Activated CD4-positive, alpha-beta T cell treated with anti-CD3 and anti-CD28 coated beads, Interleukin-2, amount 10 ng/mL, durations not matched to agents 7 days and 5 days (primary cell): ENCODE measurements at regions not wholly inside any gene's neighbourhood (a gene's known extent, or its start where the extent isn't known, plus 50 kb on each side); places are given as distances from the start of the nearest gene placed in this dataset.
"Not testable (repeated sequence)": the region's sequence is repeated elsewhere in the genome, so short reads cannot be mapped to it uniquely, and the experiment has no call there.

Experiments
- CTCF ChIA-PET: fragments of 350-600 bp; sonication (Branson Sonifier 250); formaldehyde crosslinking; loops from one replicate; lab custom pipeline; 2021; ENCODE audit warnings: antibody characterized with exemption; lab: Charles Lee
- POLR2A ChIA-PET: fragments of 350-600 bp; sonication (Branson Sonifier 250); formaldehyde crosslinking; loops from one replicate; lab custom pipeline; 2021; ENCODE audit warnings: antibody characterized with exemption; lab: Charles Lee
- DNase-seq: peaks from one replicate; pipeline ENCODE4 v3.0.0-alpha.2; 2020
- H3K27ac Mint-ChIP-seq: one replicate; pipeline ENCODE4 v1.8.0; 2021; ENCODE audit warnings: mild to moderate bottlenecking, moderate library complexity, mixed read lengths
- H3K27me3 Mint-ChIP-seq: one replicate; pipeline ENCODE4 v1.8.0; 2021; ENCODE audit warnings: mixed read lengths
- H3K36me3 Mint-ChIP-seq: one replicate; pipeline ENCODE4 v1.8.0; 2021; ENCODE audit warnings: low read depth, mixed read lengths
- H3K4me1 Mint-ChIP-seq: one replicate; pipeline ENCODE4 v1.8.0; 2021; ENCODE audit warnings: mixed read lengths
- H3K4me3 Mint-ChIP-seq: one replicate; pipeline ENCODE4 v1.8.0; 2021; ENCODE audit warnings: mild to moderate bottlenecking, moderate library complexity, mixed read lengths
- H3K9me3 Mint-ChIP-seq: one replicate; pipeline ENCODE4 v1.8.0; 2021; ENCODE audit warnings: mixed read lengths

- Mint-ChIP-seq H3K36me3 (no peaks in the 10 kb centered on the region), H3K4me1 (no peaks in the 10 kb centered on the region), H3K27me3 (no peaks in the 10 kb centered on the region)
Observed at GRCh38 chr5:29229461-29229860, 1964.0 kb upstream of the CDH6 start.

GRCh38 chr5:29218138-29218537 is 1975.3 kb upstream of the CDH6 start:
- peaks cover 3% of the 10 kb centered on the region for H3K9me3 Mint-ChIP-seq
- ChIA-PET CTCF (no interaction called here), POLR2A (no interaction called here)
- no peak for DNase-seq
- no peaks in the 10 kb centered on the region for H3K4me1 Mint-ChIP-seq
- H3K27me3 Mint-ChIP-seq: no peaks in the 10 kb centered on the region
- H3K36me3 Mint-ChIP-seq: no peaks in the 10 kb centered on the region
- no peak overlapping the region for H3K27ac Mint-ChIP-seq
- no peak overlapping the region for H3K4me3 Mint-ChIP-seq

More at GRCh38 chr5:29229461-29229860, 1964.0 kb upstream of the CDH6 start:
- DNase-seq: no peak
- Mint-ChIP-seq H3K4me3 (no peak overlapping the region), H3K27ac (no peak overlapping the region), H3K9me3 (peaks cover 4% of the 10 kb centered on the region)
- CTCF ChIA-PET: no interaction called here
- POLR2A ChIA-PET: no interaction called here

DNA sequence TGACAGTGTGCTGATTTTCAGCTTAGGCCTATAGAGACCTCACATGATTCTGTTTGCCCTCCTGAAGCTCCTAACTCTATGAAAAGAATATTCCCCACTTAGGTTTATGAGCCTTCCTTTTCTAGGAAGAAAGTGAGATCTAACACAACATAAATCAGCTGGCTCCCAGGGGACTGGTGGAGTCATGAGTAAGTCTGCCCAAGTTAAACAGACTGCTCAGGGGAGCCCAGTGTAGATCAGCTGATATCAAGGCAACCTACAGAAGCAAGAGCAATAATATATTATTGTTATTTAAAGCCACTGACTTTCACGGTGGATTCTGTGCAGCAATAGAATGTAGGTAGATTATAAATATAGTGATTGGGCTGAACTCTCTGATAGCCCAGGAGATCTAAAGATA is 1978.6 kb upstream of the CDH6 start:
- peaks cover 12% of the 10 kb centered on the region for H3K9me3 Mint-ChIP-seq
- no peaks in the 10 kb centered on the region for H3K4me1 Mint-ChIP-seq
- H3K4me3 Mint-ChIP-seq: no peak overlapping the region
- no peak for DNase-seq
- CTCF ChIA-PET: no interaction called here
- POLR2A ChIA-PET: no interaction called here
- no peak overlapping the region for H3K27ac Mint-ChIP-seq
- no peaks in the 10 kb centered on the region for H3K27me3 Mint-ChIP-seq
- no peaks in the 10 kb centered on the region for H3K36me3 Mint-ChIP-seq

DNA sequence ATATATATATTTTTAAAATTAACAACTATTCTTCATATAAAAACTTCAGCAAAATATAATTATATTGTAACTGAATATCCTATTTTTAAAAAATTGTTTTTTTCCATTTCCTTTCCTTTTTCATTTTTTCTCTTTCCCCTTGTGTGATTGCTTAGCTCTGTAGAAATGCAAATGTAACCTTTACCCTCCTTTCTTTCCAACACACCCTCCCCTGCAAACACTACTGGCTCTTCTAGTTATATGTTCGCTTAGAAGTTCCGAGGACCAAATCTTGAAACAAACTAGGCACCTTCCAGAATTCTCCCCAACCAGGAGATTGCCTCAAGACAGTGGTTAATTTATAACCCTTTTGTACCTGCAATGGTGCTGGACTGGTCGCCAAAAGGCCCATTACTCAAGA is 1980.0 kb upstream of the CDH6 start:
- H3K27ac Mint-ChIP-seq: no peak overlapping the region
- no peaks in the 10 kb centered on the region for H3K36me3 Mint-ChIP-seq
- H3K4me1 Mint-ChIP-seq: no peaks in the 10 kb centered on the region
- H3K4me3 Mint-ChIP-seq: no peak overlapping the region
- ChIA-PET CTCF (no interaction called here), POLR2A (no interaction called here)
- peaks cover 12% of the 10 kb centered on the region for H3K9me3 Mint-ChIP-seq
- no peak for DNase-seq
- H3K27me3 Mint-ChIP-seq: no peaks in the 10 kb centered on the region

DNA sequence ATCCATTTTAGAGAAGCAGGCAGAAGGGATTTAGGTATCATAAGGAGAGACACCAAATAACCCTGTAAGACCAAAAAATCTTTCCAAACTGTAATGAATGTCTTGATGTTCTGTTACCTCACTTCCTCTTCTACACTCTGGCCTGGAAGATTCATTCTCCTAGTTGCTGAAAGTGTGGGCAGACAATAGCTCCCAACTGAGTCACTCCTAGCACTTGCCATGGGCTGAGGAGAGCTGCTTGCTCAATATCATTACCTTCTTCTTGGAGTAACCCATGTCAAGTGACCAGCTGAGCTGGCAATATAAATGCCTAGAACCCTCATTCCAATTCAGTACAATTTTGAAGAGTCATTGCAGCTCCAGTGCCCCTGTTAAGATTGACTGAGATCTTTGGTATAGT is 1985.5 kb upstream of the CDH6 start:
- no peak overlapping the region for H3K27ac Mint-ChIP-seq
- H3K4me1 Mint-ChIP-seq: no peaks in the 10 kb centered on the region
- H3K9me3 Mint-ChIP-seq: peaks cover 8% of the 10 kb centered on the region
- H3K4me3 Mint-ChIP-seq: no peak overlapping the region
- no peaks in the 10 kb centered on the region for H3K36me3 Mint-ChIP-seq
- DNase-seq: no peak
- H3K27me3 Mint-ChIP-seq: no peaks in the 10 kb centered on the region
- ChIA-PET CTCF (no interaction called here), POLR2A (no interaction called here)

DNA sequence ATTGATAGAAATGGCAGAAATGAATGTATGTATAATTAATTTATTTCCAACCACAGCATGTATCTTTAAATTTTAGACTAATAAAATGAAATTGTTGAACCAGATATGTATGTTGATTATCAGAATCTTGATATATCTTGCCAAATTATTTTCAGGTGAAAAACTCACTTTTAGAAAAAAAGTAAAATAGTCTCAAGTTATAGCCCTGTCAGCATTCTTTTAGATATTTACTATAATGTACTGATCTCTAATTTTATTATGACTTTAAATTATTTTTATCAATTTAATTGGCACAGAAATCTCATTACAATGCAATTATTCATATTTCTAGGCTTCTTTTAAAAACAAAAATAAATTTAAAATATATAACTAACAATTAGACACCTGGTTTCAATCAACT is 1990.4 kb upstream of the CDH6 start:
- ChIA-PET POLR2A (no interaction called here), CTCF (no interaction called here)
- no peaks in the 10 kb centered on the region for H3K27me3 Mint-ChIP-seq
- H3K4me3 Mint-ChIP-seq: no peak overlapping the region
- H3K4me1 Mint-ChIP-seq: no peaks in the 10 kb centered on the region
- DNase-seq: no peak
- H3K27ac Mint-ChIP-seq: no peak overlapping the region
- H3K36me3 Mint-ChIP-seq: no peaks in the 10 kb centered on the region
- H3K9me3 Mint-ChIP-seq: peaks cover 2% of the 10 kb centered on the region

DNA sequence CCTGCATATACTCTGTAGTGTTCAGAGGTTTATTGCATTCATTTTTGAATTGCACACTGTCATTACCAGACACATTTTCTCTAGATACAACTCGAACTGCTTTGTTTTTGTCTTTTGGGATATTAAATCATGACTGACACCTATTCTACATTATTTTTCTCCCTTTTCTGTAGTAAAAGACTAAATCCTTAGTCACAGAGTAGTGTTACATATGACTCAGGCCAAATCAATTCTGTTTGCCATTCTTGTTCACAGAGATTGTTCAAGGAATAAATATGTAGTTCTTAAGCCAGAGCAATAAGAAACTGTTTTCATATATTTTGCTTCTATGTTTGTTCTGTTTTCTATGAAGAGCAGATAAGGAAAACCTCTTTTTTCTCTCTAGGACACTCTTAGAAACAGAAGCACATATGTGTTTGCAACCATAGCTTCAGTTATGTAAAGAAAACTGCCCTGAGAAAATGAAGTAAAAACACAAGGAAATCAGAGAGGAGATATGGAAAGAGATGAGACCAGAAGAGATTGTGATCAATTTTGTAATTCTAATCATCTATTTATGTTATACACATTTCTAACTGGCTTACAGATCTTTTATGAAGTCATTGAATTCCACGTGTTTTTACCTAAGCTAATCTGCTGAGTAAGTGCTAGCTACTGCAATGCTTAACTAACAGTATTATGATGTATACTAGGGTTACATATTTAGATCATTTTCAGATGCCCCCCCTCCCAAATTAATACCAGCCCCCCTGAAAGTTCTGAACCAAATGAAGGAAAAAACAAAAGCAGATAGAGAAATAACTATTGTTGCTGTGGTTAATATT is 1995.6 kb upstream of the CDH6 start:
- ChIA-PET POLR2A (no interaction called here), CTCF (no interaction called here)
- Mint-ChIP-seq H3K9me3 (peaks cover 2% of the 10 kb centered on the region), H3K27ac (no peak overlapping the region), H3K4me1 (no peaks in the 10 kb centered on the region), H3K4me3 (no peak overlapping the region), H3K27me3 (no peaks in the 10 kb centered on the region), H3K36me3 (no peaks in the 10 kb centered on the region)
- DNase-seq: no peak

DNA sequence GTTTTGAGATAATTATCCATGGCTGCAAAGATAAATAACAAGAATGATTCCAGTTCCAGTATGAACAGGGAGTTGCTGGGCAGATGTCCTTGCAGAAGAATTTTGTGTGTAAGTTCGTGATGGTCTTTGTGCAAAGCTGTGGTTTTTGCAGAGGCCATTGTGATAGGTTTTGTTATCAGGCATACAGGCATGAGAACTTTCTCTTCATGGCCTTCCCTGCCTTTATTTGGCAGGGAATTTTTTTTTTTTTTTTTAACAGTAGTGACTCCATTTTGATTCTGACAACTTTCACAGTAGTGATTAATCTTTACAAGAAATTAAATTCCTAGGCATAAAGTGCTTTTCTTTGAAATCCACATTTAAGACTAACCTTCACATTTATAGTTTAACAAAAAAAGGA is 1999.5 kb upstream of the CDH6 start:
- no peak for DNase-seq
- POLR2A ChIA-PET: no interaction called here
- Mint-ChIP-seq H3K27me3 (no peaks in the 10 kb centered on the region), H3K36me3 (no peaks in the 10 kb centered on the region), H3K4me1 (no peaks in the 10 kb centered on the region), H3K9me3 (no peaks in the 10 kb centered on the region), H3K27ac (no peak overlapping the region), H3K4me3 (no peak overlapping the region)
- CTCF ChIA-PET: no interaction called here

GRCh38 chr5:29191269-29192048 is 2002.0 kb upstream of the CDH6 start:
- DNase-seq, H3K36me3 Mint-ChIP-seq, CTCF ChIA-PET, H3K4me3 Mint-ChIP-seq, H3K9me3 Mint-ChIP-seq, POLR2A ChIA-PET, H3K27me3 Mint-ChIP-seq, H3K4me1 Mint-ChIP-seq, H3K27ac Mint-ChIP-seq: not testable (repeated sequence)

GRCh38 chr5:29190398-29190797 is 2003.1 kb upstream of the CDH6 start:
- CTCF ChIA-PET, H3K4me1 Mint-ChIP-seq, H3K4me3 Mint-ChIP-seq: not testable (repeated sequence)

GRCh38 chr5:29186380-29186779 is 2007.1 kb upstream of the CDH6 start:
- H3K9me3 Mint-ChIP-seq, CTCF ChIA-PET, H3K27me3 Mint-ChIP-seq, H3K36me3 Mint-ChIP-seq, H3K27ac Mint-ChIP-seq, H3K4me3 Mint-ChIP-seq, H3K4me1 Mint-ChIP-seq, DNase-seq, POLR2A ChIA-PET: not testable (repeated sequence)

More at GRCh38 chr5:29190398-29190797, 2003.1 kb upstream of the CDH6 start:
- H3K9me3 Mint-ChIP-seq, H3K27me3 Mint-ChIP-seq, DNase-seq, H3K36me3 Mint-ChIP-seq, H3K27ac Mint-ChIP-seq, POLR2A ChIA-PET: not testable (repeated sequence)

- H3K9me3 Mint-ChIP-seq: peaks cover 3% of the 10 kb centered on the region
- H3K4me1 Mint-ChIP-seq: no peaks in the 10 kb centered on the region
- no peak for DNase-seq
- no peaks in the 10 kb centered on the region for H3K27me3 Mint-ChIP-seq
- no peak overlapping the region for H3K27ac Mint-ChIP-seq
- CTCF ChIA-PET: no interaction called here
- POLR2A ChIA-PET: no interaction called here
- H3K36me3 Mint-ChIP-seq: no peaks in the 10 kb centered on the region
- no peak overlapping the region for H3K4me3 Mint-ChIP-seq
Observed at GRCh38 chr5:29185558-29185957, 2007.9 kb upstream of the CDH6 start.

DNA sequence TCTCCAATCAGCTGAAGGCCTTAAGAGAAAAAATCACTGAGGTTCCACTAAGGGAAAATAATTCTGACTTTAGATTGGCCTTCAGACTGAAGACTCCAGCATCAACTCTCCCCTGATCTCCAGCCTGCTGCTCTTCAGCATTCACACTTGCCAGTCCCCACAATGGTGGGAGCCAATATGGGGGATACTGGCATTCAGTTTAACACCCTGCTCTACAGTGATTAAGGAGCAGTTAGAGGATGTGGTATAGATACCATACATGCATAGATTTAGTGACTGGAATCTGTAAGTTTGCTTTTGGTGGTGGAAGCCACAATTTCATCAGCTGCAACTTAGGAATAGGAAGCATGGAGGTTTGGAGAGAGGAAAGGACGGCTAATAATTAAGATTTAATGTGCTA is 2017.7 kb upstream of the CDH6 start:
- no peaks in the 10 kb centered on the region for H3K36me3 Mint-ChIP-seq
- H3K27me3 Mint-ChIP-seq: no peaks in the 10 kb centered on the region
- no peaks in the 10 kb centered on the region for H3K4me1 Mint-ChIP-seq
- ChIA-PET POLR2A (no interaction called here), CTCF (no interaction called here)
- no peak overlapping the region for H3K4me3 Mint-ChIP-seq
- DNase-seq: no peak
- H3K27ac Mint-ChIP-seq: no peak overlapping the region
- H3K9me3 Mint-ChIP-seq: peaks cover 16% of the 10 kb centered on the region
